Neutrophil (primary cell): ENCODE measurements at regions not wholly inside any gene's neighbourhood (a gene's known extent, or its start where the extent isn't known, plus 50 kb on each side); places are given as distances from the start of the nearest gene placed in this dataset.
"Not testable (repeated sequence)": the region's sequence is repeated elsewhere in the genome, so short reads cannot be mapped to it uniquely, and the experiment has no call there.

Experiments
- H3K27ac ChIP-seq: fragments of 200-600 bp; sonication (generic); 2 replicates; pipeline ENCODE4 v1.5.1; 2016; ENCODE audit warnings: mild to moderate bottlenecking, moderate library complexity
- H3K27me3 ChIP-seq: fragments of 200-600 bp; sonication (generic); 2 replicates; pipeline ENCODE4 v1.6.0; 2016; ENCODE audit warnings: mild to moderate bottlenecking
- H3K36me3 ChIP-seq: fragments of 200-600 bp; sonication (generic); 2 replicates; pipeline ENCODE4 v1.5.1; 2017
- H3K4me1 ChIP-seq, 2 experiments: fragments of 200-600 bp in 1 of 2; sonication (generic) in 1 of 2; 1 replicate in 1 of 2; 2 replicates in 1 of 2; pipeline versions ENCODE4 v1.5.1 to v1.6.1; 2013 to 2016; ENCODE audit warnings: low read depth in 1 of 2, low read length in 1 of 2, mild to moderate bottlenecking in 1 of 2, moderate library complexity in 1 of 2; ENCODE audit not compliant: control insufficient read depth in 1 of 2, insufficient read depth in 1 of 2
- H3K4me3 ChIP-seq, 2 experiments: fragments of 200-600 bp in 1 of 2; sonication (generic) in 1 of 2; 1 replicate in 1 of 2; 2 replicates in 1 of 2; pipeline ENCODE4 v1.5.1; 2013 to 2016; ENCODE audit warnings: low read depth in 1 of 2, low read length in 1 of 2, mild to moderate bottlenecking in 1 of 2, moderate library complexity in 1 of 2
- H3K9me3 ChIP-seq: fragments of 200-600 bp; sonication (generic); 2 replicates; pipeline ENCODE4 v1.5.1; 2016
- CTCF ChIP-seq: fragments of 200-600 bp; sonication (generic); IDR thresholded peaks from 2 replicates; pipeline ENCODE4 v1.5.1; 2016; ENCODE audit warnings: antibody characterized with exemption

- Histone ChIP-seq H3K36me3 (no peaks in the 10 kb centered on the region), H3K27me3 (no peaks in the 10 kb centered on the region), H3K4me3 (no peak overlapping the region), H3K9me3 (no peaks in the 10 kb centered on the region), H3K4me1 (no peaks in the 10 kb centered on the region), H3K27ac (no peak overlapping the region)
- no peak for TF ChIP-seq CTCF
Observed at GRCh38 chr3:31114929-31115283, 220.4 kb upstream of the GADL1 start.

GRCh38 chr3:31115531-31115930 is 221.1 kb upstream of the GADL1 start:
- H3K4me1 ChIP-seq, H3K4me3 ChIP-seq, H3K27ac ChIP-seq, H3K27me3 ChIP-seq, H3K36me3 ChIP-seq, H3K9me3 ChIP-seq: not testable (repeated sequence)

- Histone ChIP-seq H3K4me3 (no peak overlapping the region), H3K27ac (no peak overlapping the region), H3K27me3 (no peaks in the 10 kb centered on the region), H3K4me1 (no peaks in the 10 kb centered on the region), H3K36me3 (no peaks in the 10 kb centered on the region), H3K9me3 (no peaks in the 10 kb centered on the region)
- no peak for TF ChIP-seq CTCF
Observed at GRCh38 chr3:31116651-31117050, 222.2 kb upstream of the GADL1 start.

- H3K27ac ChIP-seq, result no peak overlapping the region
- no peak overlapping the region for H3K4me3 ChIP-seq
- H3K4me1 ChIP-seq, result no peaks in the 10 kb centered on the region
- H3K9me3 ChIP-seq, result no peaks in the 10 kb centered on the region
- no peak for TF ChIP-seq CTCF
- H3K36me3 ChIP-seq, result no peaks in the 10 kb centered on the region
- no peaks in the 10 kb centered on the region for H3K27me3 ChIP-seq
Observed at GRCh38 chr3:31117854-31118253, 223.4 kb upstream of the GADL1 start.

GRCh38 chr3:31124373-31124772 is 229.9 kb upstream of the GADL1 start:
- no peaks in the 10 kb centered on the region for H3K9me3 ChIP-seq
- TF ChIP-seq CTCF, result no peak
- H3K27ac ChIP-seq, result no peak overlapping the region
- no peak overlapping the region for H3K4me3 ChIP-seq
- no peaks in the 10 kb centered on the region for H3K27me3 ChIP-seq
- no peaks in the 10 kb centered on the region for H3K36me3 ChIP-seq
- H3K4me1 ChIP-seq, result no peaks in the 10 kb centered on the region

- H3K4me1 ChIP-seq, result no peaks in the 10 kb centered on the region
- TF ChIP-seq CTCF, result no peak
- no peaks in the 10 kb centered on the region for H3K27me3 ChIP-seq
- no peaks in the 10 kb centered on the region for H3K36me3 ChIP-seq
- no peaks in the 10 kb centered on the region for H3K9me3 ChIP-seq
- no peak overlapping the region for H3K4me3 ChIP-seq
- H3K27ac ChIP-seq, result no peak overlapping the region
Observed at GRCh38 chr3:31125413-31126020, 231.1 kb upstream of the GADL1 start.
